Activated CD4-positive, alpha-beta T cell treated with anti-CD3 and anti-CD28 coated beads, Interleukin-2, amount 50 U/mL, for 24 hours (primary cell): ENCODE measurements at regions not wholly inside any gene's neighbourhood (a gene's known extent, or its start where the extent isn't known, plus 50 kb on each side); places are given as distances from the start of the nearest gene placed in this dataset.
"Not testable (repeated sequence)": the region's sequence is repeated elsewhere in the genome, so short reads cannot be mapped to it uniquely, and the experiment has no call there.

Experiments used
- DNase-seq, 2 donors: peaks; one replicate each; pipeline ENCODE4 v3.0.0-alpha.2; 2020; ENCODE audit warnings: low read depth in 1 of 2, low spot score in 1 of 2

- no peak for DNase-seq
These were observed 102.1 kb upstream of the ZC3H12A start for GRCh38 chr1:37372302-37372701.

DNA sequence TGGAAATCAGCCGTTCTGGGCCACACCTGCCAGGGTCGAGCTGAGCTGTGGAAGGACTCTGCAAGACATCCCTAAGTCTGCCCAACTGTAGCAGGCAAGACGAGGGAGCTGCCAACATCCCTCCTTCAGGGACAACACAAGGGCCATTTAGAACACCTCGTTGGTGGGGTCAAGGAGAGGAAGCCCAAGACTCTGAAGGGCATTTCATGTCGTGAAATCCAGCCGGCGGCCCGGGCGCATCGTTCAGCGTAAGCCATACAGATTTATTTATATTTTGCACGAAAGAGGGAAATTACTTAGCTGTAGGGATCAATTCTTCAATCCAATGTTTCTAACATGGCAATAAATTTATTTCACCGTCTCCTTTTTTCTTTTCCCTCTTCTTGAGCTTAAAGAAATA lies 101.7 kb upstream of the ZC3H12A start:
- DNase-seq: no peak

GRCh38 chr1:37373413-37373812 lies 101.0 kb upstream of the ZC3H12A start:
- no peak for DNase-seq

- DNase-seq: not testable (repeated sequence)
These were observed 93.8 kb upstream of the ZC3H12A start for GRCh38 chr1:37380546-37380945.

DNA sequence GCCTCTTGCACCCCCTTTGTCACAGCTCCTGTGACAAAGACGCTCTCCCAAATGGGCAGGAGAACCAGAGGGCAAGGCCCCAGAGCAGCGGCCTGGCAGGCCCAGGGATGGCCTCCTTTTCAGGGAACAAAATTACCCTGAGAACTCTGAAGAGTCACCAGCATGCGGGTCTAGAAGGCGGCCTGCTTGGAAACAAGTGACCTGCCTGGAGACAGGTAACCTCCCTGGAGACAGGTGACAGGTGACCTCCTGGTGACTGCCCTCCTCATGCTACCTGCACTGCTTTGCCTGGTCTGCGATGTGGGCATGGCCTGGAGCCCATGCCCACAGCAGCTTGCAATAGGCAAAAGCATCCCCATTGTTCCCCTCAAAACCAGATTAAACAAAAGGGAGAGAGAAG lies 86.5 kb upstream of the ZC3H12A start:
- DNase-seq: no peak

- no peak for DNase-seq
These were observed 85.1 kb upstream of the ZC3H12A start for GRCh38 chr1:37389327-37389726.

- DNase-seq: no peak
These were observed 83.0 kb upstream of the ZC3H12A start for GRCh38 chr1:37391211-37392011.

DNA sequence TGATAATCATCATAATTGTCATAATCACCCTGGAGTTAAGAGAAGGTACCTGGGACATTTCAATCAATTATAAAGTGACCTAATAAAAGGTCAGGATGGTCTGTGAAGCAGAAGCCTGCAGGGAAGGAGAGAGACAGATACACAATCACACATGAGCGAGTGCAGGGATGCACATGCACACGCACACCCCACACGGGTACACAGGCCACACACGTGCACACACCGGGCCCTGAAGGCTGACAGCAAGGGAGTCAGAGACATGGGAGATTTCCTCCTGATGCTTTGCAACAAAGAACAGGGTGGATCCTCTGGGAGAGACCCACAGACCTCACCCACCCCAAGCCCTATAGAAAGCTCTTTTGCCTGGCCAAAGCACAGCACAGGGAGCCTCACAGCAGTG lies 82.3 kb upstream of the ZC3H12A start:
- DNase-seq: no peak

- no peak for DNase-seq
These were observed 80.9 kb upstream of the ZC3H12A start for GRCh38 chr1:37393173-37394120.

- no peak for DNase-seq
These were observed 79.6 kb upstream of the ZC3H12A start for GRCh38 chr1:37394574-37395464.

DNA sequence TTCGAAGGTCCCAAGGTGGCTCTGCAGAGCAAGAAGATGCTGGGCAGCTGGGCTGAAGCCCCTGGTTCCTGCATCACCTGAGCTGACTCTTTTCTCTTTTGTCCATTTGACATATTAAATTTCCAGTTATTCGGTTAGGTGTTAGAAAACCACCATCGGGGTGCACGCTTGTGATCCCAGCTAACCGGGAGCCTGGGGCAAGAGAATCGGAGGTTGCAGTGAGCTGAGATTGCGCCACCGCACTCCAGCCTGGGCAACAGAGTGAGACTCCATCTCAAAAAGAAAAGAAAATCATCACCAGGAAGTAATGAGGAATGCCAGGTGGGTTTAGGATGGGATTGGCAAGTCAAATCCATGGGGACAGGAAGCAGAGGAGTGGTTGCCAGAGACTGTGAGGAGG lies 76.3 kb upstream of the ZC3H12A start:
- DNase-seq: no peak

GRCh38 chr1:37399205-37399604 lies 75.2 kb upstream of the ZC3H12A start:
- no peak for DNase-seq

GRCh38 chr1:37399830-37400464 lies 74.4 kb upstream of the ZC3H12A start:
- no peak for DNase-seq

GRCh38 chr1:37400466-37401225 lies 73.7 kb upstream of the ZC3H12A start:
- no peak for DNase-seq

- no peak for DNase-seq
These were observed 71.2 kb upstream of the ZC3H12A start for GRCh38 chr1:37403166-37403565.

DNA sequence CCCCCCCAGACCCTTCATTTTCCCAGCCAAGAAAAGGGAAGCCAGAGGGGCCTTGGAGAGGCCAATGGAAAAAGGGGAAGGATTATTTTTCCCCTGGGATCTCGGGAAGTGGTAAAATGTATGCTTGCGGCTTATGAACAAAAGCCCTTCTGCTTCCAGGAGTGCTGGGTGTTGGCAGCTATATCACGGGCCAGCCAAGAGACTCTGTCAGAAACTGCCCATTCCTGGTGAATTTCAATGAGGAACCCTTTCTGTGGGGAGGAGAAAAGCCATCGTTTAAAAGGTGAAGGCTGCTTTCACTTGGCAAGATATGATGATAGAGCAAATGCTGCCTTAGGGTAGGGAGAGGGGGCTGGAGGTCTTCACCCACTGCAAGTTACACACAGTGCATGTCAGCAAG lies 69.7 kb upstream of the ZC3H12A start:
- no peak for DNase-seq

GRCh38 chr1:37410105-37410504 lies 64.3 kb upstream of the ZC3H12A start:
- DNase-seq: no peak

DNA sequence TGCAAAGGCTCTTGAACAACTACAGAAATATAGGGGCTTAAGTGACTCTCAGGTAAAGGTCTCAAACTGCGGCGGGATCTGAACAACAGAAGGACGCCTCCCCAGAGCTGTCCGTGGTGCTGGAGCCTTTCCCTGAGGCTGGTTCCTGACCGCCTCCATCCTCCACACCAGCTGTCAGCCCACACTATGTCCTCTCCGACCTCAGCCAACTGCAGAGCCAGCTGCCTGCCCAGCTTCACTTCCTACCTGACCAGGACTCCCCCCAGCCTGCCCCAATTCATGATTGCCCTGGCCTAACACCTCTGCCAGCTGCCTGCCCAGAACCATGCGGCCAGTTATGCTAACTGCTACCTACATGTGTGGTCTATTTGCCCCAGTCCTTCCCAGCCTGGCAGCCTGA lies 63.6 kb upstream of the ZC3H12A start:
- no peak for DNase-seq

DNA sequence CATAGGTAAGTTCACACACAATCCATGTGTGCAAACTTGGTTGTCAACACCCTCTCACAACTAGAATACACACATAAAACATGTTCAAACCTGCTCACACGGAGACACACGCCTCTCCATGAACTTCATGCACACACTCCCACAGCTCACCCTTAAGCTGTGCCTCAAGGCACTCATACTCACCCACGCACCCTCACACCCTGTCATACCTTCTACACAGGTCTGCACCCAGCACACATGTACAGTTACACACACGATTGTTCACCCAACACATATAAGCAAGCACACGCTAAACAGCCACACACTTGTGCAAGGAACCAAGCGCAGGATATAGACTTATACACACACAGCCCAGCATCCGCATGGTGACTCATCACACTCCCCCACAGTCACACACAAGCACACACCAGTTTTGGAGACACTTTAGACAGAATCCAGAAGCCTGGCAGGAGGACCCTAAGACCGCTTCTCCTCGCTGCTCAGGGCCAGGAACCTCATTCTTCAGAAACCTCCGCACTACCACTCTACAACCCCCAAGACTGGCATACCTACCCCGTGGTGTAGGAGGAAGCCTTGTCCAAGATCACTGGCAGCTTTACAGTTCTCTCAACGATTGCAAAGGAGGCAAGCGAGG lies 58.7 kb upstream of the ZC3H12A start:
- DNase-seq: no peak

GRCh38 chr1:37420456-37420855 lies 53.9 kb upstream of the ZC3H12A start:
- DNase-seq: no peak
